SK-N-MC (cell line): ENCODE measurements at regions not wholly inside any gene's neighbourhood (a gene's known extent, or its start where the extent isn't known, plus 50 kb on each side); places are given as distances from the start of the nearest gene placed in this dataset.

Source experiments
- EZH2 ChIP-seq: fragments of 200-600 bp; sonication (generic); IDR thresholded peaks from one replicate; pipeline ENCODE4 v1.6.1; 2017; ENCODE audit warnings: antibody characterized with exemption
- FOXP2 ChIP-seq: optimal IDR thresholded peaks from 2 replicates; pipeline ENCODE3; 2011; ENCODE audit warnings: mild to moderate bottlenecking, moderate library complexity; ENCODE audit not compliant: insufficient read depth; ENCODE audit errors: extremely low read length, control extremely low read depth
- POLR2AphosphoS5 ChIP-seq: IDR thresholded peaks from 2 replicates; pipeline ENCODE4 v1.6.1; 2012; ENCODE audit warnings: mild to moderate bottlenecking, low read depth, low read length, borderline replicate concordance

GRCh38 chrX:8404926-8405325, 59.7 kb upstream of the VCX3B start:
- TF ChIP-seq POLR2AphosphoS5 (no peak), FOXP2 (no peak), EZH2 (no peak)
